ENCODE measurements at regions not wholly inside any gene's neighbourhood (a gene's known extent, or its start where the extent isn't known, plus 50 kb on each side); places are given as distances from the start of the nearest gene placed in this dataset.

DNA sequence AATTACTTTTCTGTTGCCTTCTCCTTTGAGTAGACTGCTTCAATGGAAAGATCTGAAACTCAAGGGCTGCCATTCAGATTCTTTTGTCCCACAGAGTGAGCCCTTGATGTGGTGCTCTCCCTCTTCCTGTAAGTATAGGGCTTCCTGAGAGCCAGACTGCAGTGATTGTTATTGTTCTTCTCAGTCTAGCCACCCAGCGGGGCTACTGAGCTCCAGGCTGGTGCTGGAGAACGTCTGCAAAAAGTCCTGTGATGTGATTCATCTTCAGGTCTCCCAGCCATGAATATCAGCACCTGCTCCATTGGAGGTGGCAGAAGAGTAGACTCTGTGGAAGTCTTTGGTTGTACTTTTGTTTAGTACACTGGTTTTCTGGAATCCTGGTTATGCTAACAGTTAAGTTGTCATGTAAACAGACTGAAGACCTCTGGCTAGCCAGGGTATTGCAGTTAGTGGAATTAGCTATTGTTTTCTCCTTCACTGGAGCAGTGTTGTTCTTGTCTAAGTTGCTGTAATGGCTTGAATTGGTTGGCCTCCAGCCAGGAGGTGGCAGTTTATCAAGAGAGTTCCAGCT, 240.9 kb downstream of the COL12A1 start:
- DNase-seq (no peak), ATAC-seq (ENCODE audit: poor library complexity) (no peak)
- intact Hi-C loops (cut with DNase I) = no loop called here

GRCh38 chr6:74956559-74957428, 249.1 kb downstream of the COL12A1 start:
- intact Hi-C loops (cut with DNase I) = no loop called here
- ATAC-seq (ENCODE audit: poor library complexity) (no peak), DNase-seq (no peak)

DNA sequence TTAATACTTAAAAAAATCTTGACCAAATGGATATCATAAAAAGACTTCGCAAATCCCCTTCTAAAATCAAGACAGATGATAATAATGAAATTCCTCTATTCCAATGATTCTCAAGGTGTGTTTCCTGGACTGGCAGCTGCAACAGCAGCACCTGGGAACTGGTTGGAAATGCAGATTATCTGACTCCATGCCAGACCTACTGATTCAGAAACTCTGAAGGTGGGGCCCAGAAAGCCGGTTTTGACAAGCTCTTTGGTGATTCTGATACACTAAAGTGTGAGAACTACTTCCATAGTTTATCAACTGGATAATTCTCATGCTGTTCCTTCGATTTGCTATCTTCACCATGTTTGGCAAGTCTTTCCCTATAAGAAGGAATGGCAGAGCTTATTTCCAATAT, 252.1 kb downstream of the COL12A1 start:
- intact Hi-C loops (cut with DNase I) = no loop called here
- no peak for ATAC-seq (ENCODE audit: poor library complexity)
- DNase-seq = no peak

DNA sequence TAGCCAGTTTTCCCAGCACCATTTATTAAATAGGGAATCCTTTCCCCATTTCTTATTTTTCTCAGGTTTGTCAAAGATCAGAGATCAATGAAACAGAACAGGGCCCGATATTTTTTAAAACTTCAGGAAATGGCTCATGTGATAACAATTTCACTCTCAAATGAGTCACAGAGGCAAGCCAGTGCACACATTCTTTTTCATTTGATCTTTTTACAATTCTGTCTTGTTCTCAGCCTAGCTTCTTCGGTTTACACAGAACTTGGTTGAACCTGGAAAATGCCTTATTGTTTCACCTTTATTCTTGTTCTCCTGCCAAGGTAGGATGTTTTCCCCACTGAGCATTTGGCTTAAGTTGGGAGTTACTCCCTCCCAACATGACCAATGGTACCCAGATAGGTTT, 258.9 kb downstream of the COL12A1 start:
- no peak for ATAC-seq (ENCODE audit: poor library complexity)
- intact Hi-C loops (cut with DNase I) = no loop called here
- DNase-seq = no peak

- intact Hi-C loops (cut with DNase I) = no loop called here
- no peak for ATAC-seq (ENCODE audit: poor library complexity)
- DNase-seq = no peak
Measured at GRCh38 chr6:74942130-74942529, 263.7 kb downstream of the COL12A1 start.

GRCh38 chr6:74941424-74941823, 264.4 kb downstream of the COL12A1 start:
- no peak for DNase-seq
- ATAC-seq (ENCODE audit: poor library complexity) = no peak
- intact Hi-C loops (cut with DNase I) = no loop called here

GRCh38 chr6:74939721-74940620, 265.9 kb downstream of the COL12A1 start:
- ATAC-seq (ENCODE audit: poor library complexity) (no peak), DNase-seq (no peak)
- intact Hi-C loops (cut with DNase I) = no loop called here

DNA sequence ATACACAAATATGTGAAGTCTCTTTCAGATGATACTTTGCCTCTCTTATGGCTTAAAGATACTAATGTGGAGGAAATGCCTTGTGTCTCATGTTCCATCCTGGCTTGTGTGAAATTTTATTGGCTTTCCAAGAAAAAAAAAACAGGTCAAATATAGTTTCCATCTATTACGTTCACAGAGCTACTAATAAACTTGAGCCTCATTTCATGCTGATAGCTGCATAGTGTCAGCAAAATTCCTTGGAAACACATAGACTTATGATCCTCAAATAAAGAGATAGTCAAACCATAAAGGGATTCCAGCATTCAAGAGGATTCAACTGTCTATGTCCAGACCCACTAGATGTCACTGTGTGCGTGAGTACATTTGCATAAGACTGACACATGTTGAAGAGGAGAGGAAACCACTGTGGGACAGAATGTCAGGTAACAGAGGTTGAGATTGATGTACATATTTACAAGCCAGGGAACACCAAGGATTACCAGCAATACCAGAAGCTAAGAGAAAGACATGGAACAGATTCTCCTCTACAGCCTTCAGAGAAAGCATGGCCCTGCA, 266.6 kb downstream of the COL12A1 start:
- ATAC-seq (ENCODE audit: poor library complexity) = no peak
- DNase-seq = no peak
- intact Hi-C loops (cut with DNase I) = no loop called here

DNA sequence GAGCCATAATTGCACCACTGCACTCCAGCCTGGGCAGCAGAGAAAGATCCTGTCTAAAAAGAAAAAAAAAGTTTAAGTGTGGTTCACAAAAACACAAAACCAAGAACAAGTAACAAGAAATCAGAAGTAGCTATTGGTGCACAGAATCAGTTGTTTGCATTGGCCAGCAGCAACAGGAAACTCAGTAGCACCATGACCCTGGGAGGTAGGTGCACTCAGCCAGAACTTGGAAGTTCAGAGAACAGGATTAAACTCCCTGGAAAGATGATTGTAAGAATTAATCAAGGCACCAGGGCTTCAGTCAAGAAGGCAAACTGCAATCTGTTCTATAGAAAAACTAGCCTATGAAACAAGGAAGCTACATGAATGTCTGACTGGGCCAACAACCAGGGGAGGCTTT, 267.9 kb downstream of the COL12A1 start:
- DNase-seq (no peak), ATAC-seq (ENCODE audit: poor library complexity) (no peak)
- intact Hi-C loops (cut with DNase I) = no loop called here

DNA sequence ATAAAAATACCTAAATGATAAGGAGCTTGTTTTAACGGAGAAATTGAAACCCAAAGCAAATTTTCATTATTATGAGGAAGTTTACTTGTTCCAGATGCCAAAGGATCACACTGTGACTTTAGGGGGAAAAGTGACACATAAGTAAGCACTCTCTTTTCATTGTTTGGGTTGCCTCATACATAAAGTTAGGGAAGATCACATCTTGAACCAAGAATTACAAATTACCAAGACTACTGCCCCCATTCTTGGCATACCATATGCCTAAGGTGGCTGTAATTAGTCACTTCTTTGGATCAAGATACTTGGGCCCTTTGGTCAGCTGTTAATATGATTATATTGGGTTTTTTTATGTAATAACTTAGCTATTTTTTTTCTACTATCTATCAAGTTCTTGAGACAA, 269.0 kb downstream of the COL12A1 start:
- ATAC-seq (ENCODE audit: poor library complexity) (no peak), DNase-seq (no peak)
- intact Hi-C loops (cut with DNase I) = no loop called here

DNA sequence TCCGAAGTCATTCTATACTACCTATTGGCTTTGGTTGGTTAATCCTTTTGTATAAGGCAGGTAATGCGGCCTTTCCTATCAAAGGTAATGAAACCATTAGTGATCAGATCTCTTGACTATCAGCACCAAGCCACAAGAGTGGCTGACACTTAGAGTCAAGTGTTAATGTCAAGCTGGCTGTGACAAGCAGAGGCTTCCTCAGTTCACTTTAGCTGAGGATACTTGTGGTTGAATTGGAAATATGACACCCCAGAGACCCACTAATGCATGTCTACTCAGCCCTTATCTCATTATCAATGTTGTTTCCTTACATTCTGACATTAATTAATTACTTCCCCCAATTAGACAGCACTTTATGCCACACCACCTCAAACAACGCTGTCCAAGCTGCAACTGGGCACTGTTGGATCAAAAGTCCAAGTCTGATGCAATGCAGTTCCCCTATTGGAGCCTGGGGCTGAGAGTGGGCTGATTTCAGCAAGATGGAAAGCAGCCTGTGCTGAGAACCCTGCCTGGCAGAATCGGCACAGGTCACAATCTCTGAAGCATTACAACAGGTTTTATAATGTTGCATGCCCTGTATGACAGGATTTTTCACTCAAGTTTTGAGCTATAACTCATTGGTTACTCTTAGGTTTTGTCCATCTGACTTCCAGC, 273.5 kb downstream of the COL12A1 start:
- ATAC-seq (ENCODE audit: poor library complexity) (no peak), DNase-seq (no peak)
- intact Hi-C loops (cut with DNase I) = no loop called here

GRCh38 chr6:74931558-74931957, 274.3 kb downstream of the COL12A1 start:
- intact Hi-C loops (cut with DNase I) = no loop called here
- DNase-seq (no peak), ATAC-seq (ENCODE audit: poor library complexity) (no peak)

- no peak for ATAC-seq (ENCODE audit: poor library complexity)
- intact Hi-C loops (cut with DNase I) = no loop called here
- no peak for DNase-seq
Measured at GRCh38 chr6:74928203-74928602, 277.6 kb downstream of the COL12A1 start.

DNA sequence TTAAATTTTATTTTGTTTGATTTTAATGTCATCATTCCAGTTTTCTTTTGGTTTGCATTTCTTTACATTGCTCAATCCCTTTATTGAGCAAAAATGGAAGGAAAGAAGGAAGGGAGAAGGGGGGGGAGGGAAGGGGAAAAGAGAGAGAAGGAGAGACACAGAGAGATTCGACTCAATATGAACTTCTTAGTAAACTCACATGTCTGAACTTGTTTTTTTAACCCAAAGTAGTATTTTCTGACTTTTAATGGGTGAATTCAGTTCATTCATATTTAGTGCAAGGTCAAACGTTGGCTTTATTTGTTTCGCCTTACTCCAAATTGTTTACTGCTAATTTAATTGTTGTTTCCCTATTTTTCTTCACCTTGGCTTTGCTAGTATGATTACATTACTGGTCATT, 278.6 kb downstream of the COL12A1 start:
- DNase-seq = no peak
- no peak for ATAC-seq (ENCODE audit: poor library complexity)
- intact Hi-C loops (cut with DNase I) = no loop called here

DNA sequence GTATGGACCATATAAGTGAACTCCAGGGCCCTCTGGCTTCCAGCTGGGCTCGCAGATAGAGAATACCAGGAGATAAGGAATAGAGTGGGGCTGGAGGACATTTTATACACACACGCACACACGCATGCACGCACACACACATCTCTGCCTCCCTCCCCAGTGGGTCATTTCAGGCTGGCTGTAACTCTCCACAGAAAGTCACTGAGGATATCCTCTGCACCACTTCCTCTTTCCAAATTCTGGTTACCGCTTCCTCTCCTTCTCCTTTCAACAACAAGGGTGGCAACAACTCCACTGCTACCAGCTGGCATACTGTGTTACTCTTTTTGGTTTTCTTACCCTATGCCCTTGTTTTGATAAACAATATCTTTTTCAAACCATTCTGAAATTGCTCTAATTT, 280.2 kb downstream of the COL12A1 start:
- intact Hi-C loops (cut with DNase I) = no loop called here
- no peak for DNase-seq
- no peak for ATAC-seq (ENCODE audit: poor library complexity)

- no peak for DNase-seq
- intact Hi-C loops (cut with DNase I) = no loop called here
- no peak for ATAC-seq (ENCODE audit: poor library complexity)
Measured at GRCh38 chr6:74914888-74915287, 291.0 kb downstream of the COL12A1 start.

DNA sequence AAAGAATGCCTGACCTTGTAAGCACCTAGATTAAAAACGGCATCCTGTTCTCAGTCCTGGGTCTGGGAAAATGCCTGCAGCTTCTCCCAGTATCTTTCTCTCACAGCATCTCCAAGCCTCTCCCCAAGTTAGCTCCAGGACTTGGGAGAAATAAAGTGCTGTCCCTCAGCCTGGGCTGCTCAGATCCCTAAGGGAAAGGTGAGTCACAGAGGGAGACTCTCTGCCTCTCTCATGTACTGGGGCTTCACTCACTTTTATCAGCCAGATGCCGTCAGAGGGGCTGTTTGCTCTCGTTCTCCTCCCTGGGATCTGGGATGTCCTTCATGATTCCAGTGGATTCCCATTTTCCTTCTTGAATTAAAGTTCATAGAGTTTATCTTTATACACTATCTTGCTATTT, 293.6 kb downstream of the COL12A1 start:
- no peak for DNase-seq
- no peak for ATAC-seq (ENCODE audit: poor library complexity)
- intact Hi-C loops (cut with DNase I) = no loop called here

DNA sequence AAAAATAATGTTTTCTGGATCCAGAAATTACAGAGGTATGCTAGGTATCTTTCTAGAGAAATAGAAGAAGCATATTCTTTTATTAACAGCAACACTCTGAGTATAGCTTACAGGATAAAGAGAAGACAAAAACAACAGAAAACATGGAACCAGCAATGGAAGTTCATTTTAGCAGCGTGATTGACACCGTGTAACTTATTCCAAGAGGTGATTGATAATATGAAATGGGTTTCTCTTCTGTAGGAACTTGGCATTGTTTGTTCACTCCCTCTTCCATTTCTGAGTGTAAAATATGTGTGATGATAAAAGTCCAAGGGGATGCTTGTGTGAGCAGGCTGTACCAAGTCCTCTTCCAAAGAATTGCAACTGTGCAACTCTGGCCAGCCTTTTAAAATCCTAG, 303.0 kb downstream of the COL12A1 start:
- intact Hi-C loops (cut with DNase I) = no loop called here
- no peak for ATAC-seq (ENCODE audit: poor library complexity)
- DNase-seq = no peak

GRCh38 chr6:74902089-74902488, 303.8 kb downstream of the COL12A1 start:
- intact Hi-C loops (cut with DNase I) = no loop called here
- ATAC-seq (ENCODE audit: poor library complexity) (no peak), DNase-seq (no peak)
